GM19468 (cell line): ENCODE measurements at regions not wholly inside any gene's neighbourhood (a gene's known extent, or its start where the extent isn't known, plus 50 kb on each side); places are given as distances from the start of the nearest gene placed in this dataset.

Experiments
- ATAC-seq: cut with Tn5 transposase; IDR thresholded peaks from one replicate; pipeline ENCODE4 v1.9.1; 2021; ENCODE audit warnings: mild to moderate bottlenecking, moderate library complexity, moderate number of reproducible peaks; ENCODE audit not compliant: unreplicated experiment; ENCODE audit errors: extremely low read depth

- ATAC-seq, result no peak
Measured at GRCh38 chr2:41420219-41420618, 627.6 kb upstream of the PKDCC start.

DNA sequence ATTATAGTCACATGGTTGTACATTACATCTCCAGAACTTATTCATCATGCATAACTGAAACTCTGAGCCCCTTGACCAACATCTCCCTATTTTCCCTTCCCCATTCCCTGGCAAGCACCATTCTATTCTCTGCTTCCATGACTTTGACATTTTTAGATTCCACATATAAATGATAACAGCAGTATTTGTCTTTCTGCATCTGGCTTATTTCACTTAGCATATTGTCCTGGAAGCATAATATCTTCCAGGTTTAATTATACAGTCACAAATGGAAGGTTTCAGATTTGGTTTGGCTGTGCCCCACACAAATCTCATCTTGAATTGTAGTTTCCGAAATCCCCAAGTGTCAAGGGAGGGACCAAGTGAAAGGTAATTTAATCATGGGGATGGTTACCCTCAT lies 626.9 kb upstream of the PKDCC start:
- no peak for ATAC-seq

DNA sequence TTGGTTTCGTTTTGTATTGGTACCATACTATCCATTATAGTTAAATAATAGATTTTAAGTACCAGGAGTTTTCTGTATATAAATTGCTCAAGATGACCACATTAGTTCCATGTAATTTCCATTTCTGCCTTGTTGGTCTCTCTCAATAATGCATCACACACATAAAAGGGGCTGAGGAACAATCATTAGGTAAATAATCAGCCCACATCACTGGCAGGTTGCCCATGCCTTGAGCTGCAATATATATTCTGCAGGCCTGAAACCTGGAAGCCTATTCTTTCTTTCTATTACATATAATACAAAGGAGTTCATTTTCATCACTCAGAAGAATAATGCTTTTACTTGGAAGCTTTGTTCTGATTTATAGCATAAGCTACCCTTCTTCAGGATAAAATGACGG lies 616.1 kb upstream of the PKDCC start:
- ATAC-seq, result no peak

DNA sequence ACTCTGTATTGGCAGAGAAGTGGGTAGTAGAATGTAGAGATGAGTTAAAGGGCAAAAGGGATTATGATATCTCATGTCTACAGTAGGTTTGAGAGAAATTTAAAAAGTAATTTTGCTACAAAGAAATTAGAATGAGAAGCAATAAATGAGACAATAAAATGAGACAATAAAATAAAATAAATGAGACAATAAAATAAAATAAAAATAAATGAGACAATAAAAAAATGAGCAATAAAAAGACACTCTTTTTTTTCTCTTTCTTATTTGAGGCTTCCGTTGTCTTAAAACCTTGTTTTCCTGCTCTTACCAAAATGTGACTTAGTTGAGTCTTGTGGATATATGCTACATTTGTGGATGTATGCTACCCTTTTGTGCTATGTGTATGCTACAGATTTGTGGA lies 615.4 kb upstream of the PKDCC start:
- no peak for ATAC-seq

- no peak for ATAC-seq
Measured at GRCh38 chr2:41434991-41435390, 612.8 kb upstream of the PKDCC start.

GRCh38 chr2:41441958-41442357 lies 605.9 kb upstream of the PKDCC start:
- no peak for ATAC-seq

DNA sequence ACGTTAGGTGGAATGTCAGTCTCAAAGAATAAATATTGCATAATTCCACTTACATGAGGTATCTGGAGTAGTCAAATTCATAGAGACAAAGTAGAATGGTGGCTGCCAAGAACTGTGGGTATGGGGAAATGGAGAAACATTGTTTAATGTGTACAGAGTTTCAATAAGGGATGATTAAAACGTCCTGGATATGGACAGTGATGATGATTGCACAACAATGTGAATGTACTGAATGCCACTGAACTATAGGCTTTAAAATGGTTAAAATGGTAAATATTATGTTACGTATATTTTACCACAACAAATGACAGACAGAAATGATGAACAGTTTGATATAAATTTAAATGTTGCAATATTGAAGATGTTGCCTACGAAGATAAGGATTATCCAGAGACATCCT lies 602.0 kb upstream of the PKDCC start:
- no peak for ATAC-seq

- no peak for ATAC-seq
Measured at GRCh38 chr2:41446266-41446665, 601.6 kb upstream of the PKDCC start.

GRCh38 chr2:41448221-41448620 lies 599.6 kb upstream of the PKDCC start:
- no peak for ATAC-seq

- ATAC-seq, result no peak
Measured at GRCh38 chr2:41457026-41457425, 590.8 kb upstream of the PKDCC start.

GRCh38 chr2:41460661-41461060 lies 587.2 kb upstream of the PKDCC start:
- no peak for ATAC-seq

DNA sequence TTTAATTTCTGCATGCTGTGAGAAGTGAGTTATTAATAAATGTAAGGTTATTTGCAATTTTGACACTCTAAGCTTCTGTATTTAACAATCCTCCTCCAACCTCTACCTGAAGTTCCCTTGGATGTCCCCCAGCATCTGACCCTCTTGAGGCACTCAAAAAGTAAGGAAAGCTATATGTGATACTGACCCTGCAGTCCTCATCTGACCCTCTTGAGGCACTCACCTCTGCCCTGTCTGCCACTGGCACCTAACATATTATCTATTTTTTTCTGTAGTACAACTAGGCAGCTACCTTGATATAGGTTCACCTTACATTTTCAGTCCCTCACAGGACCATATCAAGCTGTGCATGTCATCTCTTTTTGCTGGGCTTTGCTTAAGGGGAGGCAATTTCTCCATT lies 583.4 kb upstream of the PKDCC start:
- ATAC-seq, result no peak

DNA sequence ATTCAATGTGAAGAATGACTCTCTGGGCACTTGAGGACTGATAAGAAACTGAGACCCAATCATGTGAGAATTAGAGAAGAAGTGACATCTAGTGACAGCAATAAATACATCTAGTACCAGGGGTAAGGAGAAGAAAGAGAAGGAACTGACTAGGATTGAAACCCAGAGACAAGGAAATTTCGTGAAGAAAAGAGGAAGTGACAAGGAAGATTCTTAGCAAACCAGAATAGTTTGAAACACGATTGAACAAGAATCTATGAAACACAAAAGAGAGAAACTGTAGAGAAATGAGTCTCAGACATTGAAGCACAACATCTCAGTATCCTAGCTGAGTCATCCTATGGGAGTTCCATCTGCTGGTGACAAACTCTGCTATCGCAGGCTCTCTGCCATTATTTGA lies 571.9 kb upstream of the PKDCC start:
- ATAC-seq, result no peak

DNA sequence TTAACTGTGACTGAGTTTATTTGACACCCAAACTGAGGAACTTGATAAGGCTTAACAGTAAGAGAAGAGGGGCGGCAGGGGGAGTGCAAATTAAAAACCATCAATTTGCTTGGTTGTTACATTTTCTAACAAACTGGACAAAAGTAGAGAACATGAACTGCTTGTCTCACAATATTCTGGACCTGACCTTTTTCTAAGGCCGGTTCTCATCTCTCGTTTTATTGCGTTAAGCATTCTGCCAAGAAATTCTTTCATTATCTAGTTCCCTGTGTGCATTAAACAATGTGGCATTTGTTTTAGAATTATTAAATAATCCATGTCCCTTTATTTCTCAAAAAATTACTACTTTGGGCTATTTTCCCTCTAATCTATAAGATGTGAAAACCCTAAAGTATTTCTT lies 565.2 kb upstream of the PKDCC start:
- ATAC-seq, result no peak

DNA sequence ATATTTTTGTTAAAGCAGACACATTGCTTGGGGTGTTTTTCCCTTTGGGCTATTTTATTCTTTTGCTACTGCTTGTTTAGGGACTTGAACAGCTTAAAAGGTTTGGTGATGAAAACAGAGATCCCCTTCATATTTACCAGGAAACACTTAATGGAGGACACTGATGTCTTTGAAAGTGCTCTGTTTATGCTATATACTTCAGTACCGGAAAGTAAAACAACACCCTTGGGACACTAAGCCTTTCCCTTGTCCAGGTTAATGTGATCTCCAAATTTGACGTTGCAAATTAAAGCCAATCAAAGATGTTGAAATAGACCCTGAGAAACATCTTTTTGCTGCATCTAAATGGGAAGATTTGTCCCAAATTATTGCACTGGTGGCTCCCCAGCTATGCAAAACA lies 564.6 kb upstream of the PKDCC start:
- no peak for ATAC-seq

DNA sequence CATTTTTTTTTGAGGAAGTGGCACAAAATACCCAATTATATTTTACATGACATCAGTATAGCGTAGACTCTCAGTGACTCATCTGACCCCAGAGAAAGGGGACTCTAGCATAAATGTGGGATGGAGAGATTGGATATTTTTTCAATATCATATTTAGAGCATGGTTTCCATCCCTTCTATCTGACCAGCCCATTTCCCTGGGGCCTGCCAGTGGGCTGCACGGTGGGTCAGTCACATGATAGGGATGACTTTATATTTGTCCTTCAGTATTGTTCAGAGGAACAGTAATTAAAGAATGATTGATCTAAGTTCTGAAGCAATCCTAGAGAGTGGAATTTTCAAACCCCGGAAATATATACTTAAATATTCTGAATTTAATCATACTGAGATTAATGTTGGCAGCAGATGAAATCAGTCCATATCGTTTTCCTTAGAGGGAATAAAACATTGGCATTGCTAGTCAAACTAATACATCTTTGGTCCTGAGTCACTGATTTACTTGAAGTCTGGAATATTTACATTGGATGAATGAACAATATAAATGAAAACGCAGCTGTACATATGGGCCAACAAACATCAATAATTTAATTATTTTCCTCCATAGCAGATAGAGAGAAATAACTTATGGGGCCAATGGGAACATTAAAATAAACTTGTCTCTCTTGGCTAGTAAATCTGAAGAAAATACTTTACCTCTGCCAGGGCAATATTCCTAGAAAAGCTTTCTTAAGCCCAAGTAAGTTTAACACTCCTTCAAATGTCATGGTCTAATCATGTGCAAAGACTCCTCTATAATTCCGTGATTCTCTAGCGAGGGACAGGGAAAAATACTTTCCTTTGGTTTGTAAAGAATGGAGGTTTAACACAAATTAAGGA lies 563.6 kb upstream of the PKDCC start:
- no peak for ATAC-seq

- ATAC-seq, result no peak
Measured at GRCh38 chr2:41484858-41485234, 563.0 kb upstream of the PKDCC start.

GRCh38 chr2:41486948-41487347 lies 560.9 kb upstream of the PKDCC start:
- ATAC-seq, result no peak

- ATAC-seq, result no peak
Measured at GRCh38 chr2:41488888-41489287, 558.9 kb upstream of the PKDCC start.

DNA sequence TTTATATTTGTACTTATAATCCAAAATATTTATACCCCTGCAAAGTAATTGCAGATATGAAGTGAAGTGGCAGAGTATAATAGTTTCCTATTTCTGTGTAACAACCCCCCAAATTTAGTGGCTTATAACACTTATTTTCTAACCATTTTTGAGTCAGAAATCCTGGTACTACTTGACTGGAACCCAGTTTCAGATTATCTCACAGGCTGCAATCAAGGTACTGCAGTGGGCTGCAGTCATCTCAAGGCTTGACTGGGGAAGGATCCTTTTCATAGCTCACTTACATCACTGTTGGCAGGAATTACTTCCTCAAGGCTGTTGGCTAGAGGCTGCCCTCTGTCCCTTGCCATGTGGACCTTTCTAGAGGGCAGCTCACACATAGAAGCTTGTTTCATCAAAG lies 558.2 kb upstream of the PKDCC start:
- no peak for ATAC-seq

DNA sequence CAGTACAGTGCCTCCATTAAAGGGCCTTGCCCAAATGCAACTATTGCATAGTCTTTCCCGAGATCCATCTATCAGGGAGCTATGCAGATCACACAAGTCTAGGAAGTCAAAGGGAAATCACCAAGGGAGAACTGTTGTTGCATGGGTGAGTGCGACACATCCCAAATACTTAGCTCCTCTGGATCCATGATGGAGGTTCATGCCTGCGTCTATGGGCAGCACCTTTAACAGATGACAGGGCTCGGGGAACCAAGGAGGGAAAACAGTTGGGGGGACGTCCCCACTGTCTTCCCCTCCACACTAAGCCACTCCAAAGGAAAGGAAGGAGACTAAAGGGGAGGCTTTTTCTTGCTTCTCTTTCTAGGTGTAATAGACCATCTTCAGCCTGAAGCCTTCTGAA lies 552.8 kb upstream of the PKDCC start:
- no peak for ATAC-seq

DNA sequence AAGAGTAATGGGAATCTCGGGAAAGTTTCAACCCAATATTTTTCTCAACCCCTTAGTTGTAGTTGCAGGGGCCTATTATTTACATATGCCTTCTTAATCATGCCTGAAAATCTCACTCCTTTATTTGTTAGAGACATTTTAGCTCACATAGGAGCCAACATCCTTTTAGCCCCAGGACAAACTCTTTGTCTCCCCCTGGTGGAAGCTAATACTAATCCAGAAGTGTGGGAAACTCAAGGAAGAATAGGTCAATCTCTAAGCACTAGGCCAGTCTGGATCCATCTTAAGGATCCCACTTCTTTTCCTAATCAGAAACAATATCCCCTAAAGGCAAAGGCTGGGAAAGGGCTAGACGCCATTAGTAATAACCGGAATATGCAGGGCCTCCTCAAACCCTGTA lies 550.9 kb upstream of the PKDCC start:
- ATAC-seq, result no peak
